Hepatocyte (in vitro differentiated cells): ENCODE measurements at regions not wholly inside any gene's neighbourhood (a gene's known extent, or its start where the extent isn't known, plus 50 kb on each side); places are given as distances from the start of the nearest gene placed in this dataset.

Experiments
- DNase-seq: peaks from one replicate; pipeline ENCODE4 v3.0.0-alpha.2; 2016; ENCODE audit warnings: low spot score
- H2AFZ ChIP-seq: fragments of 200-600 bp; sonication (generic); 2 replicates; pipeline ENCODE4 v1.6.0; 2016; ENCODE audit warnings: antibody characterized with exemption, mild to moderate bottlenecking
- H3K27ac ChIP-seq: fragments of 200-600 bp; sonication (generic); 2 replicates; pipeline ENCODE4 v1.5.1; 2016; ENCODE audit warnings: mild to moderate bottlenecking
- H3K27me3 ChIP-seq: fragments of 200-600 bp; sonication (generic); 2 replicates; pipeline ENCODE4 v1.6.1; 2016
- H3K36me3 ChIP-seq: fragments of 200-600 bp; sonication (generic); replicated peaks from 2 replicates; pipeline ENCODE4 v1.5.1; 2016; ENCODE audit warnings: low read depth; ENCODE audit not compliant: insufficient read depth
- H3K4me1 ChIP-seq: fragments of 200-600 bp; sonication (generic); 2 replicates; pipeline ENCODE4 v1.5.1; 2016; ENCODE audit warnings: mild to moderate bottlenecking, moderate library complexity; ENCODE audit not compliant: insufficient read depth
- H3K4me2 ChIP-seq: fragments of 200-600 bp; sonication (generic); 2 replicates; pipeline ENCODE4 v1.6.0; 2016
- H3K4me3 ChIP-seq: fragments of 200-600 bp; sonication (generic); 2 replicates; pipeline ENCODE4 v1.5.1; 2016; ENCODE audit warnings: mild to moderate bottlenecking
- H3K79me2 ChIP-seq: fragments of 200-600 bp; sonication (generic); 2 replicates; pipeline ENCODE4 v1.6.0; 2017; ENCODE audit warnings: mild to moderate bottlenecking
- H3K9me2 ChIP-seq: fragments of 200-600 bp; sonication (generic); replicated peaks from 2 replicates; pipeline ENCODE4 v1.6.0; 2017; ENCODE audit warnings: mild to moderate bottlenecking; ENCODE audit not compliant: insufficient read depth
- H3K9me3 ChIP-seq: fragments of 200-600 bp; sonication (generic); 2 replicates; pipeline ENCODE4 v1.5.1; 2016; ENCODE audit warnings: low read depth, mild to moderate bottlenecking
- H4K20me1 ChIP-seq: fragments of 200-600 bp; sonication (generic); 2 replicates; pipeline ENCODE4 v1.6.0; 2016; ENCODE audit warnings: mild to moderate bottlenecking; ENCODE audit not compliant: insufficient read depth, poor library complexity, severe bottlenecking
- CTCF ChIP-seq: fragments of 200-600 bp; sonication (generic); IDR thresholded peaks from 2 replicates; pipeline ENCODE4 v1.5.1; 2016; ENCODE audit warnings: antibody characterized with exemption, mild to moderate bottlenecking; ENCODE audit not compliant: poor library complexity
- EZH2 ChIP-seq: fragments of 200-600 bp; sonication (generic); IDR thresholded peaks from 2 replicates; pipeline ENCODE4 v1.6.1; 2016; ENCODE audit warnings: antibody characterized with exemption, mild to moderate bottlenecking, borderline replicate concordance
- EZH2phosphoT487 ChIP-seq: fragments of 200-600 bp; sonication (generic); IDR thresholded peaks from one replicate; pipeline ENCODE4 v1.6.1; 2018; ENCODE audit warnings: antibody characterized with exemption, mild to moderate bottlenecking, low read depth, moderate library complexity; ENCODE audit not compliant: unreplicated experiment, severe bottlenecking
- WGBS: methylation state at CpG from one replicate; pipeline ENCODE4 v1.1.6; 2016; ENCODE audit warnings: low lambda C conversion rate; ENCODE audit errors: missing lambda C conversion rate; 5-methylcytosine and 5-hydroxymethylcytosine counted together

GRCh38 chr1:168825820-168826219, 96.8 kb upstream of the DPT start:
- no peaks in the 10 kb centered on the region for H3K36me3 ChIP-seq
- WGBS: 79% methylated on average over 3 of the region's 3 CpGs

GRCh38 chr1:168826269-168826668, 97.3 kb upstream of the DPT start:
- H3K4me3 ChIP-seq: no peak overlapping the region
- no peak overlapping the region for H3K4me2 ChIP-seq
- no peak for TF ChIP-seq EZH2phosphoT487
- TF ChIP-seq CTCF: no peak
- no peak for TF ChIP-seq EZH2
- H3K36me3 ChIP-seq: no peaks in the 10 kb centered on the region
- H3K79me2 ChIP-seq: no peaks in the 10 kb centered on the region
- no peaks in the 10 kb centered on the region for H3K27me3 ChIP-seq
- no peaks in the 10 kb centered on the region for H3K9me3 ChIP-seq
- no peak overlapping the region for H2AFZ ChIP-seq
- DNase-seq: no peak
- peaks cover 14% of the 10 kb centered on the region for H3K4me1 ChIP-seq
- 96% methylated on average over 3 of the region's 3 CpGs for WGBS
- H3K9me2 ChIP-seq: no peaks in the 10 kb centered on the region
- no peak overlapping the region for H3K27ac ChIP-seq
- H4K20me1 ChIP-seq: no peaks in the 10 kb centered on the region

More at GRCh38 chr1:168825820-168826219, 96.8 kb upstream of the DPT start:
- no peaks in the 10 kb centered on the region for H3K9me3 ChIP-seq
- peaks cover 9% of the 10 kb centered on the region for H3K4me1 ChIP-seq
- no peaks in the 10 kb centered on the region for H4K20me1 ChIP-seq
- H3K4me2 ChIP-seq: no peak overlapping the region
- H2AFZ ChIP-seq: no peak overlapping the region
- H3K4me3 ChIP-seq: no peak overlapping the region
- no peak for TF ChIP-seq CTCF
- no peak overlapping the region for H3K27ac ChIP-seq
- no peaks in the 10 kb centered on the region for H3K27me3 ChIP-seq
- no peak for DNase-seq
- no peaks in the 10 kb centered on the region for H3K9me2 ChIP-seq
- H3K79me2 ChIP-seq: no peaks in the 10 kb centered on the region

GRCh38 chr1:168827557-168827956, 98.6 kb upstream of the DPT start:
- peaks cover 21% of the 10 kb centered on the region for H3K4me1 ChIP-seq
- H3K36me3 ChIP-seq: no peaks in the 10 kb centered on the region
- TF ChIP-seq EZH2phosphoT487: no peak
- no peak for TF ChIP-seq EZH2
- no peak for TF ChIP-seq CTCF
- no peaks in the 10 kb centered on the region for H3K9me2 ChIP-seq
- no peak overlapping the region for H3K4me2 ChIP-seq
- no peaks in the 10 kb centered on the region for H3K9me3 ChIP-seq
- H2AFZ ChIP-seq: no peak overlapping the region
- H3K4me3 ChIP-seq: no peak overlapping the region
- 77% methylated on average over 2 of the region's 2 CpGs for WGBS
- no peak overlapping the region for H3K27ac ChIP-seq
- no peaks in the 10 kb centered on the region for H3K79me2 ChIP-seq
- H4K20me1 ChIP-seq: no peaks in the 10 kb centered on the region
- H3K27me3 ChIP-seq: no peaks in the 10 kb centered on the region
- DNase-seq: no peak

GRCh38 chr1:168829876-168830275, 100.9 kb upstream of the DPT start:
- H3K4me2 ChIP-seq: no peak overlapping the region
- no peak for DNase-seq

More at GRCh38 chr1:168829876-168830275, 100.9 kb upstream of the DPT start:
- no peak overlapping the region for H3K4me3 ChIP-seq
- H4K20me1 ChIP-seq: no peaks in the 10 kb centered on the region
- H3K9me2 ChIP-seq: no peaks in the 10 kb centered on the region
- H3K79me2 ChIP-seq: no peaks in the 10 kb centered on the region
- no peaks in the 10 kb centered on the region for H3K9me3 ChIP-seq
- H3K4me1 ChIP-seq: peaks cover 33% of the 10 kb centered on the region
- TF ChIP-seq EZH2phosphoT487: no peak
- TF ChIP-seq CTCF: no peak
- TF ChIP-seq EZH2: no peak
- H2AFZ ChIP-seq: peak overlapping the region; percentile 8
- no peaks in the 10 kb centered on the region for H3K36me3 ChIP-seq
- no peak overlapping the region for H3K27ac ChIP-seq
- H3K27me3 ChIP-seq: no peaks in the 10 kb centered on the region
